NOMO-1 (cell line): ENCODE measurements at regions not wholly inside any gene's neighbourhood (a gene's known extent, or its start where the extent isn't known, plus 50 kb on each side); places are given as distances from the start of the nearest gene placed in this dataset.

Source experiments
- DNase-seq, 2 experiments: peaks; one replicate each; lab custom pipeline; 2025; ENCODE audit not compliant: unreplicated experiment in 2 of 2; lab: John Stamatoyannopoulos, UW

DNA sequence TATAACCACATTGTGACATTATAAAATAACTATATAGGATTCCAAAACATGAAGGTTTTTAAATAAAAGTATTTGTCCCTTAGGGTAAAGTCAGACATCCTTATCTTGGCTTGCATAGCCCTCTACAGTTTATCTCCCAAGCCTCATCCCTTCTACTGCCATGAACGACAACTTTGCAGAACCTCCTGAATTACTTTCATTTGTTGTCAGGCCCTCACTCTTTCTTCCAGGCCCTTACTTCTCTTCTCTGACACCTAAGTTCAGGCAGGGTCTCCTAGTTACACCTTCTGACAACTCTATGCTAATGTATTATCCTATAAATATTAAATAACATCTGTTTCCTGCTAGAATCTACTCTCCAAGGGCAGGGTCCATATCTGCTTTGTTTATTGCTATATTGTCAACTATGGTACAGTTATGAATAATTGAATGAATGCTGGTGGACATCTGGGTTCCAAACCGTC lies 115.7 kb upstream of the MDM1 start:
- no peak for DNase-seq

DNA sequence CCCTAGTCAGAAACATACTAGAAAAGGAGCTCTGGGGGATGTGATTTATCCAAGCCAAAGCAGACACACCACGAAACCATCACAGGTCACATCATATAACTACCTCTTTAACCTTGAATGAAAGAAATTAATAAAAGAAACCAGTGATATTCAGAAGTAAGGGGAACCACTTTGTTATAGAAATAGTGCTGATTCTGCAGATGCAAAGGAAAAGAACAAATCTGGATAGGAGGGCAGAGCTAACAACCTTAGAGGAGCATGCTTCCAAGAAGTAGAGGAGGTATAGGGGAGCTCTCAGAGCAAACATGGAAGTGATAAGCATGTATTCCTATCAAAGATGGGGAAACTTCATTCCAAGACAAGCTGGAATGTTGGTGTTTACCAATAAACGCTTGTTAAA lies 117.0 kb upstream of the MDM1 start:
- no peak for DNase-seq

DNA sequence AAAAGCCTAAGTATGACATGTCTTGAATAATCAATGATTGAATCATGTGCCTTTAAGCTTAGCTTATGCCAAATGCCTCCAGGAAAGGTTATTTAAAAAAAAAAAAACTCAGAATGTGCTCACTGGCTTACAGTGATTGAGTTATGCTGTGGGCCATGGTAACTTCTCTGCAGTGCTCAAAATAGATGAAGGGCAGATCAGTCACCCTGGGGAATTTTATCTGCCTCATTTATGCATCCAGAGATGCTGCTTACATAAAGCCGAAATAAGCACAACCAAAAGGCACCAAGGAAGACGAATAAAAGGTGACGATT lies 118.7 kb upstream of the MDM1 start:
- no peak for DNase-seq

DNA sequence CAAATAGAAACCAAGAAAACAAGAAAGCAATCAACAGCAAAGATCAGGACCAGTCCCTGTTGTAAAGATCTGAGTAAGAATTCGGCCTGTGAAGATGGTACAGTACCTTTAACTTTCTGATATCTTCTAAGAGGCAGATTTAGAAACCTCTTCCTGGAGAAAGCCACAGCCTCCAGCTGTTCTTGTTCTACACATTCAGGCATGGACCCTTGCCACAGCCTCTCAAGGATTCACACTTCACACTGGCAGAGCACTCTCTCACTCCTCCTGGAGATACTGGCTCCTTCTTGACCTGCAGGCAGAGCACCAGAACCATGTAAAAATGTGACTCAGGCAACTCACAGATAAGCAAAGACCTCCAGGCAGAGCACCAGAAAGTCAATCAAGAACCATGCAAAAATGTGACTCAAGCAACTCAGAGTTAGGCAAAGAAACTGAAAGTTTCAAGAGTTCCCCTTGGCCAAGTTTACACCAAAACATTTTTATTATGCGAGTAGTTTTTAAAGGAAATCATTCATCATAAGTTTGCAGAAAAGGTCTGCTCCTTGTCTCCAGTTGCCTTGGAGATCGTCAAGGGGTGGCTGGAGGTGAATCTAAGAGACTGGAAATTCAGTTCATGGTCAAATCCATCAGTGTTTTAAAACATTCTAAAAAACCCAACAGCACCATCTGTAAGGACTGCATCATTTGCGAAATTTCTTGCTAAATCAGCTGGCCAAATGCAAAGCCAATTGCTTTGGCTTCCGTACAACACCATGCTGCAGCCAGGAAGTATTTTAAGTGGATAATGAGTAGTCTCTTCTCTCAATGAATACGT lies 119.3 kb upstream of the MDM1 start:
- DNase-seq, result peak; percentile 67 to 81

DNA sequence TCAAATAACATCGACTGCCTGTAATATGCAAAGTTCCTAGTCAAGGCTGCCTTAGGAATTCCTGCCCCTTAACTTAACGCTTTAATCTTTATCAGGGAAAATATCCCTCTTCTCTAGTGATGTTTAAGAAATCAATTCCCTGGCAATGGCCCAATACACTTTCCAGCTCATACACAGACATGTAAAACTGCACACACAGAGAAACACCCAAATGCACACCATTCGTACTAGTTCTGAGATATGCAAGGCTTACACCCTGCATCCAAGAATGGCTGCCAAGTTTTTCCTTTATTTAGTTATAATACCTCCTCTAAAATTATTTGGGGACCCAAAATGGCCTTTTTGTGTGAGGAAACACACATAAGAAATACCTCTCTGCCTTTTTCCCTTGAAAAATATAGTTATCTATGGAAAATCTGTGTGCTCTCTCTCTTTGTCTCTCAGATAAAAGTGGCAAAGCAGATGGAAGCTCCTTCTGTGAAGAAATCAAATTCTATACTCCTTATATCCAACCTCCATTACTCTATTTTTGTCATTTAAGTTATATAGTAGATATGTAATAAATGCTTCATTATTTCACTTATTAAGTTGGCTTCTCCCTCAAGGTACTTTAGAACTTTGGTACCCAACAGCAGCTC lies 120.0 kb upstream of the MDM1 start:
- no peak for DNase-seq

DNA sequence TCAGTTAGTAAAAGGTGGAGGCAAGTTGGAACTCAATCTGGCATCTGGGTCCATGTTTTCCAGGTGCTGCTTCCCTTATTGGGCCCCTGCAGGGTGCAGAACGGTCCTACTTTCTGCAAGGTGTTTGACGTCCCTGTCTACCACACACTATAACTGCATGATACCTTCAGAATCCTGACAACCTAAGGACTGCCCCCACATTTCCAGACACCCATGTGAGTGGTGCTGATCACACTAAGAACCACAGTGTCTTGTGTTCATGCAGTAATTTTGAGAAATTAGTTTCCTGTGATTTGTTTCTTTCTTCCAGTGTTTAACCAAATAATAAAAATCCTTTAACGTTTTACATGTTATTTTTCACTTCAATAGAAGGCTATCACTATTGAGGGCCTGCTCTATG lies 121.1 kb upstream of the MDM1 start:
- no peak for DNase-seq

DNA sequence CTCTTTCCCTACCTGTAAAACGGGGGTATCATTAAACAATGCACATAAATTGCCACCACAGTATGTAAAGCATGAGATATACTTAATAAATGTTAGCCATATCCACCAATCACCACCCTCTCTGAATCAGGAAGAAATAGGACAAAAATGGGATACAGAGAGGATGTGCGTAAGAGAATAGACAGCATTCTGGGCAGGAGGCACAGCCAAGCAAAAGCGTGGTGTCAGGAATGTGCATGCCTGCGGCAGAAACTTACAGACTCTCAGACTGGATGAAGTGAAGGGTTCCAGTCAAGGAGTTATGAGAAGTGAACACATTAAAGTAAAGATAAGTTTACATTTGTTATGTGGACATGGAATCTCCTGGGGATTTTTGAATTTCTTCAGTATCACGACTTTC lies 121.7 kb upstream of the MDM1 start:
- DNase-seq, result no peak

DNA sequence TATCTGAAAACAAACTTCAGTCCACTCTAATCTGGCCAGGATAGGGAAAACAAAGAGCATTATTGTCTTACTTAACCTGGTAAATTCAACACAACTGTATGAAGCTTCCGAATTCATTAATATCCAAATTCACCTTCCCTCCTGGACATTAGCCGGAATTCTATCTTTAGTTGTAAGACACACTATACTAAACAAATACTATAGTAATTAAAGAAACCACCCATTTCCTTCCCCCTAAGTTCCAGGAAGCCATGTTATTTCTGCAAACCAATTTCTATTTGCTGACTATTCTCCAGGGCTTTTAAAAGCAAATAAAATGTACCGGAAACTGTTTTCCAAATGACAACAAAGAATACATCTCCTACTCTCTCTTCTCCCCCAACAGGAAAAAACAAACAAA lies 122.7 kb upstream of the MDM1 start:
- peak; percentile 27 to 29 for DNase-seq

DNA sequence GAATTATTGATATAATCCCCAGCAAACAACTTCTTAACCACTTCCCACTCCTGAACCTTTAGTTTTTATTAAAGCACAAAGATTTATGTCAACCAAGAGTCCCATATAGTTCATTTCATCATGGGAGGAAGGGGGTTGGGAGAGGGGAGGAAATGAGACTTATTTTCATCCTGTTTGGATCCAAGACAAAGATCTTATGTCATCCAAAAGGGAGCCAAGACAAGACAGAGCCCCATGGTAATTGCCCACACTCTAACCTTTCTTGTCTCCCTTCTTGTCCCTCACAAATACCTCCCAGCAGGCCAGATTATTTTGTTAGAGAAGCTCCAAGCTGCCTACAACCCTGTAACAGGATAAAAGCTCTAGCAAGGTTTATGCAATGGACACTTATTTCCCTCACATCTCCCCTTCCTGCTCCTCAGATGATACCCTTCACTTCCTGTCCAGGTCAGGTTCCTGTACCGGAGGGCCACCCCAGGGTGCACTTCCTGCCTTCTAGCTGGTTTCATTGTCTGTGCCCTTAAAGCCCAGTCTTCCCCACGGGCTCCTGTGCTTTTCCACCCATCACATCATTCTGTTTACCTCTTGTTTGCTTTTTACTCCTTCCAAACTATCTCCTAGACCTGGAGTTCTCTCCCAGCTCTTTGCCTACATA lies 123.7 kb upstream of the MDM1 start:
- DNase-seq, result no peak

DNA sequence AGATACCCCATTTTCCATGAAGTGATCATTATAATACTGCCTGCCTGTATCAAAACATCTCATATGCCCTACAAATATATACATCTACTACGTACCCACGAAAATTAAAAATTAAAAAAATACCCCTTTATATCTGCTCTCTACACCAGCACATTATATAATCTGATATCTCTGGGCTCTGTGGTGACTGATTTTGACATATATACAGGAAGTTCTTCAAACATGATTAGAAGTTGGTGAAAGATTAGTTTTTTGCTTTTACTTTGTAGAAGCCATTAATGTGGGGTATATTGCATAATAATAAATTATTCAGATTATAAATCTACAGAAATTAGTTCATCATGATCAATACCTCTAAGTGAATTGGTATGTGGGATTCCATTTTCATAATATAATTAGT lies 126.7 kb upstream of the MDM1 start:
- no peak for DNase-seq

DNA sequence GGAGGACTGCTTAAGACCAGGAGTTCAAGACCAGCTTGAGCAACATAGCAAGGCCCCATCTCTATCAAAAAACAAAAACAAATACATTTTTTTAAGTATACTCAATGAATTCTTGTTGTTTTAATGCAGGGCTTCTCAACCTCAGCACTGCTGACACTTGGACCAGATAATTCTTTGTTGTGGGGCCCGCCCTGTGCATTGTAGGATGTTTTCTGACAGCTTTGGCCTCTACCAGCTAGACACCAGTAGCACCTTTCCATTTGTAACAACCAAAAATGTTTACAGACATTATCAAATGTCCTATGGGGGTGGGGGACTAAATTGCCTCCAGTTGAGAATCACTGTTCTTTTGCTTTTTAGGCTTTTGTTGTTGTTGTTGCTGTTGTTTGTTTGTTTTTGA lies 128.1 kb upstream of the MDM1 start:
- no peak for DNase-seq

DNA sequence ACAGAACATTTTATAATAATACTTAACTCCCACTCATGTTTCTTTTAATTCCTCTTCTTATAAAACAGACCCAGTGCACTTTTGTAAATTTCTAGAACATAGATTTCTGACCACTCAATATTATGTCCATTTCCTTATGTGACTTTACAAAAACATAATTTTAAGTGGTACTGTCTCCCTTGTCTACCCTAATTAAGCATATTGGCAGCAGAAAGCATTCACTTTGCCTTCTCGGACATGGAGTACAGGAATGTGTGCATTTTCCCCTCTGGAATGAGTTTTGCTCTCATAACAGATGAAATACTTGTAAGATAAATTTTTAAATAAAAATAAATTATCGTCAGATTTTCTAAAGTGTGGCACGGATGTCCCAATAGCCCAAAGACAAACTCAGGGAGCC lies 129.5 kb upstream of the MDM1 start:
- DNase-seq, result no peak

DNA sequence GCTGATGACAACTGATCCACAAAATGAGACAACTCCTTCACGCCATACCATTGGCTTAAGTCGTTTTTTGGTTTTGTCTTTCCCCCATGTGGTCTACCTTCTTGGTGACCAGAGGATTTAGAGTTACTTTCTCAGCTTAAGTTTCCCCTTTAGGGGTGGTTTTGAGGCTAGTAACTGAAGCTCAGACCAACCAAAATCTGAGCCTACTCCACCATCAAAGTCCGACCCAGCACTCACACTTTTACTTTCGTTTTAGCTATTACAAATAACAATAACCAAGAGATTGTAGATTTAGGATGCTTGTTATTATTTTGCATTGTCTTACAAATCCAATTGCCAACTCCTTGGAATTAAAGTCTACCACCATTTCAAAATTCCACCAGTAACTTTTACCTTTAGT lies 130.6 kb upstream of the MDM1 start:
- DNase-seq, result no peak

DNA sequence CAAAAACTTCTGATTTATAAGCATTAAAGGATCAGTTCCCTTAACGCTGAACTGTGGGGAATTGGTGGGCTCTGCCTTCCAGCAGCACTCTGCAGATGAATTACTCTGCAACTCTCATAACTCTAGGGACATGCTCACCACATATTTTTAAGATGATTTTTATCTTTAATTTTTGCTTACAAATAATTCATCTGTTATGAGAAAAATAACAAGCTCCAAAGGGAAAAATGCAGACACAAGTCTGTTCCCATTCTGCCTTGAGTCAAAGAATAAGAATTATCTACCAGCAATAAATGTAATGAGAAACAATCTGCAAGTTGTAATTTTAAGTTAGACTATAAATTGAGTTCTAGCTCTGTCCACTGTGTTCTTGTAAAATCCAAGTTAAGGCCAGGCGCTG lies 133.1 kb upstream of the MDM1 start:
- DNase-seq, result no peak

DNA sequence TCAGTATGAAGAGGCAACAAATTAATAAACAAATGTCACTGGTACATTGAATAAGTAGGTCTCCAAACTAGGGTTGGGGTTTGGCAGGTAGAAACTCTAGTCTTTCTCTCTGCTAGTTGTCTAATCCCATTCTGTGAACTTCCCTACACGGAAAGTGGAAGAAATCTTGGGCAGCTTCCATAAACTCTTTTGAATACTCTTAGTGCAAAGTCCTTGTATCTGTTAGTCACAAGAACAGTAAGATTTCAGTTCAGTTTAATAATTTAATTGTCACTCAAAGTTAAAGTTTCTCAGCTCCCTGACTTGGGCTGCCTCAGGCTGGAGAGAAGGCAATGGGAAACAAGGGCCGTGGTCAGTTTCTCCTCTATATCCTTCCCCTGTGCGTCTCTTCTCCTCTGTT lies 135.4 kb upstream of the MDM1 start:
- DNase-seq, result no peak

DNA sequence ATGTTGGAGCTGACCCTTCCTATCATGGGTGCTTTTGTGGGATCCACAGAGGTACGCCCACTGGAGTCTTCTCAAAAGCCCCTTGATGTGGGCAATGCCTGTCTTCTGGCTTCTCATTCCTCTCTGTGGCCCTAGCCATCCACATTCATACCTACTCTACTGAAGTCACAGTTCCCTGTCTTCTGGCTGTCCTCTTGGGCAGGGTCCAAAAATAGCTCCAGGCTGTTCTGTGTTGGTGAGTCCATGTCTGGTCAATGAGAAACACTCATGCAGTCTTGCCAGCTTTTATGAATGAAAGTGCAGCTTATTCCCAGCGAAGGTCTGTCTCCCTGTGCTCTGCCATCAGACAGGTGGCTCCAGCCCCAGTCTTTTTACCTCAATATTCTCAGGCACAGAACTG lies 135.9 kb upstream of the MDM1 start:
- DNase-seq, result no peak

DNA sequence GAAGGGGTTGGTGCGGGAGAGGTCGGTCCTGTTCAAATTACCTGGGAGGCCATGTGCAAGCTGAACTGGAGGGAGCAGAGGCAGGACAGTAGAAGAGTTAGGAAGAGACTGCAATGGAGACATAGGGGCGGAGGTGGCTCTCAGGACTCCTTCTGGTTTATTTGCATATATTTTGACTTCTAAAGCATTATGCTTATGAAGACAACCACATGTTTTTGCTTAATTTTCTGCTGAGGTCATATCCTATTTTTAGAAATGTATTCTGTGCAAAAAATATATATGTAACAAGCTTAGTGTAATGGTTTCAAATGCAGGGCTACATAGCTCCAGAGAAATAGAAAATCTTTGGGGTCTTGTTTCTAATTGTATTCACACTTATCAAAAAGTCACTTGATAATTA lies 137.0 kb upstream of the MDM1 start:
- no peak for DNase-seq

DNA sequence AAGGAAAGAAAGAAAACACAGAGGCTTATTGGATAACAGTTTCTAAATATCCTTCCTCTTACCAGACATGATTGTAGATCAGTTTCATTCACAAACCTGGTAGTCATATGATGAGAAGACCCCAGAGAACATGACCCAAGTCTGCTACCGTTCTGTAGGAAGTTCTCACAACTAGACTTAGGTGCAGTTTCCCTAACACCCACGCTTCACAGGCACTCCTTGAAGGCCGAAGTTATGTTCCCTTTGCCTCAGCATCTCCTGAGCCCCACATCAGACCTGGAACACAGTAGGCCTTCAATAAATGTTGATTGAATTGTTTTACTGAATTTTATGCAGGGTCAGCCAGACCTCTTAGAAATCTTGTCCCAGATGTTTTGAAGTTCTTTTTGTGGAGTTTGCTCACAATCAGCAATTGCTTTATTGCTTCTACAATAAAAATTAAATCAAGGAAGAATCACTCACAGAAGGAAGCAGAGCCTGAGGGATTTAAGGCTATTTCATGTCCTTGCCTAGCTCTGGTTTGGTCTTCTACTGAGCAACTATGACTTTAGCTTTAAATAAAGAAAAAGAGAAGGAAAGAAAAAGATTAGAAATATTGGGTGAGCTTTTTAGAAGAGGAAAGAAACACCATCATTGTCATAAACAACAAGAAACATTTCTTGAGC lies 138.6 kb upstream of the MDM1 start:
- no peak for DNase-seq

DNA sequence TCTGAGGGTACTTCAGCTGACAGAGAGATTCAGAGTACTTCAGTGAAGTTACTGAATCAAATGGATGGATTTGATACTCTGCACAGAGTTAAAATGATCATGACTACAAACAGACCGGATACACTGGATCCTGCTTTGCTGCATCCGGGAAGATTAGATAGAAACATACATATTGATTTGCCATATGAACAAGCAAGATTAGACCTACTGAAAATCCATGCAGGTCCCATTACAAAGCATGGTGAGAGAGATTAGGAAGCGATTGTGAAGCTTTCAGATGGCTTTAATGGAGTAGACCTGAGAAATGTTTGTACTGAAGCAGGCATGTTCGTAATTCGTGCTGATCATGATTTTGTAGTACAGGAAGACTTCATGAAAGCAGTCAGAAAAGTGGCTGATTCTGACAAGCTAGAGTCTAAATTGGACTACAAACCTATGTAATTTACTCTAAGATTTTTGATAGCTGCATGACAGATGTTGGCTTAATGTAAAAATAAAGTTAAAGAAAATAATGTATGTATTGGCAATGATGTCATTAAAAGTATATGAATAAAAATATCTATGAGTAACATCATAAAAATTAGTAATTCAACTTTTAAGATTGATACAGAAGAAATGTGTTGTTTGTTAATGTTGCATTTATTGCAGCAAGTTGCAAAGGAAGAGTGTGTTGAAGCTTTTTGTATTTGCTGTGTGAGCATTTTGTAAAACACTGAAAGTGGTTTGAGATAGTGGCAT lies 136.1 kb upstream of the RAP1B start:
- DNase-seq, result no peak

DNA sequence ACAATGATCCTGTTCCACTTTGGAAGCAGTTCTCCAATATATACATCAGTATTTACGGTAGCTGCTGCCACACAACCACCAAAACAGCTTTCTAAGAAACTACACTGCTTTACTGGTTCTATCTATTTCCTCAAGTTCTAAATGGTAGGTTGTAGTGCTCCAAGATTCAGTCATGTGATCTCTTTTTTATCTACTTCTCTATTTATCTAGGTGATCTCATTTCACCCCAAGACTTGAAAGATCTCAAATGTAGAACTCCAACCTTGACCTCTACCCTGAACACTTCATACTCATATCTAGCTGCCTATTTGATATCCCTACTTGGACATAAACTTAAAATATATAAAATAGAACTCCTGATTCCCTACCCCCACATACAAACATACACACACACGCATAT lies 133.9 kb upstream of the RAP1B start:
- no peak for DNase-seq

DNA sequence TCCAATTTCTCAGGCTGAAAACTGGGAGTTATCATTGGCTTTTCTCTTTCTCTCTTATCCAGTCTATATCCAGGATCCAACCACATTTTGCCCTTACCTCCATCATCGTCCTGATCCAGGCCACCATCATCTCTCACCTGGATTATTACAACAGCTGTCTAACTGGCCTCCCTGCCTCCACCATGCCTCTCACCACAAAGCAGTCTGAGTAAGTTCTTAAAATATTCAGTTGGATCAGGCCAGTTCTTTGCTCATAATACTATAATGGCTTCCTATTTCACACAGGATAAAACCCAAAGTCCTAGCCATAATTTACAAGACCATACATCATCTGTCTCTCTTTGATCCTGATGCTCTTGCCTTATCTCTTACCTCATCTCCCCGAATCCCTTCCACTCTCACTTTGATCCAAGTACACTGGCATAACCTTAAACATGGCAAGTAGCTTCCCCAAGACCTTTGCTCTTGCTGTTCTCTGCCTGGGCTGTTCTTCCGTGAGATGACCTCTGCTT lies 133.4 kb upstream of the RAP1B start:
- DNase-seq, result no peak
